ENCODE measurements at regions not wholly inside any gene's neighbourhood (a gene's known extent, or its start where the extent isn't known, plus 50 kb on each side); places are given as distances from the start of the nearest gene placed in this dataset.
"Not testable (repeated sequence)": the region's sequence is repeated elsewhere in the genome, so short reads cannot be mapped to it uniquely, and the experiment has no call there.

DNA sequence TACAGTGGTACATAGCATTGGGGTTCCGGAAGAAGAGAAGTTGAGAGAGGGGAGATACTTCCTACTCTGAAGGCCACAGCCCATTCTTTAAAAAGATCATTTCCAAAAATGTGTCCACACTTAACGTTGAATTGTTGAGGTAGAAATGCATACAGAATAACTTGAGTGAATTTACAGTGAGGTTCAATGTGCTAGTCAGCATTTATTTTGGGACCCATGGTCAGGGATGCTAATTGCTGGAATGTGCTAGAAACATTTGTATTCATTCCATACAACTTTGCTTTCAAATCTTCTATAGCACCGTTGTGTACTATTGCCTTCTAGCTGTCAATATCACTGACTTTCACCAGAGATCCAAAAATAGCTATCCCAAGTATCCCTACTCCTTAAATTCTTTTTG is 325.9 kb downstream of the SATB2 start:
- DNase-seq (ENCODE audit: low spot score), result no peak

DNA sequence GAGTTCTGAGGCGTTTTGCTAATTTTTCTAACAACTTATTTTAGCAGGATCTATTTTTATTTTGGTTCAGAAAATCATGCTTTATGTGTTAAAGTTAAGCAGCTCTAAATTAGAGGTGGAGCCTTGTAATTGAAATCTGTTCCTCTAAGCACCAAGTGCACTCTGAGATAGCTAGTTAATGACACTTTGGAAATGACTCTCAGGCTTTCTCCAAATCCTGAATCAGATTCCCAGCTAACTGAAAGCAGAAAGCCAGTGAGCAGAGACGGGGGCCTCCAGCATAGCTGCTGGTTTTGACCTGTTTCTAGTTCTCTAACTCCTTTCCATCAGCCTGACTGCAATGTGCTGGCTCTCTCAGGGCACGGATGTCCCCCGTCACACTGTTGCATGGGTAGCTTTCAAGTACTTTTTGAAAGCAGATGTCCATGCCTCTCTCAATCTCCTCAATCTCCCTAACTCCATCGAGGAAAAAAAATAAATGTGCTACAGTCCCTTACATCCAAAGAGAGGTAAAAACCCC is 326.5 kb downstream of the SATB2 start:
- no peak for DNase-seq (ENCODE audit: low spot score)

DNA sequence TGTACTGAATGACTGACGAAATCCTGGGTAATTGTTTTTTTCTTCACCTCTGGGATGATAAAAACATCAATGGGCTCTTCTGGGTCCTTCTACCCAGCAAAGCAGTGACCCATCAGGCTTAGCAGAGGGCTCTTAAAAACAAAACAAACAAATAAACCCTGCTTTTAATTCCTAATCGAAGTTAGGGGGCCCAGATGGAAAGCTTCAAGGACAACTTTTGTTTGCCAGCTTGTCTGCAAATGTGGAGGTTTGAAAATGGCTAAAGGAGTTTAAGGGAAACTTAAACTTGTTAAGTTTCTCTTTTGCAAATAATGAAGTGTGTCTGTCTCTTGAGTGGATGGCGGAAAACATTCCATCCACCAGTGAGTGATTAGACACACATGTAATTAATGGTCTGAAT is 327.2 kb downstream of the SATB2 start:
- no peak for DNase-seq (ENCODE audit: low spot score)

DNA sequence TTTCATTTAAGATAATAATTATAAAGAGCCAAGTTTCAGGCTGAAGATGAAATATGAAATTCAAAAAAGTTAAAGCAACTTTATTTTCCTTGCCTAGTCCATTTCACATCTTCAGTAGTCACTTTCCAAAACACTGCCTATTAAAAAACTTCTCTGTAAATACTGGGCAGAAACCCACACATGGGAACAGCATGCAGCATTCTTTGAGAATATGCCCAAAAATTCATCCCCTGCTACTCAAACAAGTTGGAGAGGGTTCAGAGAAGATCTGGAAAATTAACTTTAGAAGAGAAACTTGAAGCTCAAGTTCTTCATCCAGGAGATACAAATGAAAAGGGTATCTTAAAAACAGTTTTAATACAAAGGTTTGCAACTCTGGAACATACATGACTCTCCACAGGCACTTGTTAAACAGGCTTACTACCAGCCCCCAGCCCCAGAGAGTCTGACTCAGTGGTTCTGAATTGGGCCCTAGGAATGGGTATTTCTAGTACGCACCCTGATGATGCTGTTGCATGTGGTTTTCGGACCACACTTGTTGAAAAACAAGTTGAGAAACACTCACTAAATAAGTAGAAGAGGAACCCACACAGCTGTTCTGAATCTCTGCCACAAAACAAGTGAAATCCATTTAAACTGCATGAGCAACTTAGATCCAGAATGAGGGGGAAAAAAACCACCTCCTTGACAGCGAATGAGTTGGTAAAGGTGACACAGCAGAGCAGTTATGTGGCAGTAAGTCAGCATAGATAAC is 329.1 kb downstream of the SATB2 start:
- no peak for DNase-seq (ENCODE audit: low spot score)

DNA sequence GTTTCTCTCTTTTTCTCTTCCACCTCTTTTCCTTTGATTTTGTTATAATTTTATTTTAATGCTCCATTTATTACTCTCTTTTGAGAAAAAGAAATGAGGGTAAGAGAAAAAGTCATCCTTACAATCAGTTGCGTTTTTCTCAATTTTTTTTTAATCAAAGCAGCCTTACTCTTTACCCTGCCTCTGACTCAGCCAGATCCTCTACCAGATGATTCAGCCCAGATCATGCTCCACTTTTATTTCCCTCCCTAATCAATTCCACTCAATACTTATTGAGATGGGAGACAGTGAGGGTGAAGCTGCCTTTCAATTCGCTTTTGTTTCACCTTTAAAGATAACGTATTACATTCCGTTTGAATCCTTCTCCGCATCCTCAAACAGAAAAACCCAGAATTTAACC is 337.9 kb downstream of the SATB2 start:
- DNase-seq (ENCODE audit: low spot score), result no peak

DNA sequence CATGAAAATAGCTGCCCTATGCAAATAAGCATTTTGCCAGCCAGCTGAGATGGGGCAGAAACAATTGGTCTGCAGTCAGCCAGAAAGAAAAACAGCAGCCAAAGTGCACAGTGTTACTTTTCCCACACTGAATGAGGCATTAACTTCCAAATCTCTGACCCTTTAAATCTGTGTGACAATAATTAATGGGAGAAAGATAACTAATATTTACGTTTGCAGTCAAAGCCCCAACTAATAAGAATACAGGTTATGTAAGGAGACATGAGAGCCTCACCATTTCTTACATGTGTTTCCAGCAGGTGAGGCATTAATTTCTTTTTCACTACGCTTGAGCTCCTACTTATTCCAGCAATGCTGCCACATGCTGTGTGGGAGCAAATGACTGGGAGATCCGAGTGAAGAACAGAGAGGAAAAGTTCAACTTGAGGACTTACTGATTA is 339.0 kb downstream of the SATB2 start:
- DNase-seq (ENCODE audit: low spot score), result no peak

DNA sequence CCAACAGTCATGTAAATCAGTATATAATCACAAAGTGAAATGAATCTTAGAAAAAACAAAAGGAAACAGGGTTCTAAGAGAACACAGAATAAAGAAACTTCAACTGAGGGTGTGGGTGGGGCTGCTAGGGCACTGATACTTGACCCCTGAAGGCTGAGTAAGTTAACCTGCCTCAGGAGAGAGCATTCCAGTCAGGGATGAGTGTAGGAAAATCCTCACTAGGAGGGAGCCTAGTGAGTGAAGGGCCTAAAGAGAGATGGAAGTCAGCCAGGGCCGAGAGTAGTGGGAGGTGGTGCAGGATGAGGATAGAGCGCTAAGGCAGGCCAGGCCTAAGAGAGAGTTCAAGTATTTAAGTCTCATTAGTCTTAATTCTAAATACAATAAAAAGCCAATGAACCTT is 342.6 kb downstream of the SATB2 start:
- no peak for DNase-seq (ENCODE audit: low spot score)

DNA sequence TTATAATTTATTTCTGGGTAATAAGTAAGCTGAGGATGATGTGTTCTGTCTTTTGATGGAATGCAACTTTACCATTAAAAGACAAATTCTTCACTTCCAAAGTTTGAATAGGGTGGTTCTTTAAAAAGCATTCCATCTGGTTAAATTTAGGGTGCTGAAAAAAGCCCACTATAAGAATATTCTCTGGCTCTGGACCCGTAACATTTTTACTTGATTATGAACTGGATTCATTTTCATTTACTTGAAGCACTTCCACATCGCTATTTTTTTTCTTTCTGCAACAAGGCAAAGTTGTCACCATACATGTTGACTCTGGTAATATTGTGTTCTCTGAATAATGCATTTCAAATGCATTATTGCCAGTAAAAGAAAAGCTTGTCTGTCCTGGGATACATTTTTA is 344.6 kb downstream of the SATB2 start:
- no peak for DNase-seq (ENCODE audit: low spot score)

DNA sequence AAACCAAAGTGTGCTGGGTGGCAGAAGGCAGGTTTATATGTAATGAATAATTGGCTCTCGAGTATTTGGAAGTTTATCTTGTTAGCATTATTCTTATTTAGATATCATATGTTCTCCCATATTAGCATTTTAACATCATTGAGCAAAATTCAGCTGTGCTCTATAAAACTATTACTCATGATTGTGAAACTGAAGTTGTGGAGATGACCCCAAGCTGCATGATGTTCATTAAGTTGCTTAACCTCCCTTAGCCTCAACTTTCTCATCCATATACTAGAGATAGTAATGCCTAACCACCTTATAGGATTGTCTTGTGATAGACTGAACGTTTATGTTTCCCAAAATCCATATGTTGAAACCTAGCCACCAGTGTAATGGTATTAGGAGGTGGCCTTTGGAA is 346.3 kb downstream of the SATB2 start:
- no peak for DNase-seq (ENCODE audit: low spot score)

DNA sequence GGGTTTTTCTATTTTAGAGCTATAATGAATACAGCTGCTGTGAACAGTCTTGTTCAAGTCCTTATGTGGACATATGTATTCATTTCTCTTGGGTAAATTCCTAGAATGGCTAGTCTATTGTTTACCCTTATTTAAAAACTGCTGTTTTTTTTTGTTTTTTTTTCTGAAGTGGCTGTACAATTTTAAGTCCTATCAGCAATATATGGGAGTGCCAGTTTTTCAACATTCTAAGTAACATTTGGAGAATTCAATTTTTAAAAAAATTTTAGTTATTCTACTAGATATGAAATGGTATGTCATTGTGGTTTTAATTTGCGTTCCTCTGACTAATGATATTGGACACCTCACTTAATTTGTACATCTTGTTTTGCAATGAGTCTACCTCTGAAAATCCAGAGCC is 349.7 kb downstream of the SATB2 start:
- no peak for DNase-seq (ENCODE audit: low spot score)

DNA sequence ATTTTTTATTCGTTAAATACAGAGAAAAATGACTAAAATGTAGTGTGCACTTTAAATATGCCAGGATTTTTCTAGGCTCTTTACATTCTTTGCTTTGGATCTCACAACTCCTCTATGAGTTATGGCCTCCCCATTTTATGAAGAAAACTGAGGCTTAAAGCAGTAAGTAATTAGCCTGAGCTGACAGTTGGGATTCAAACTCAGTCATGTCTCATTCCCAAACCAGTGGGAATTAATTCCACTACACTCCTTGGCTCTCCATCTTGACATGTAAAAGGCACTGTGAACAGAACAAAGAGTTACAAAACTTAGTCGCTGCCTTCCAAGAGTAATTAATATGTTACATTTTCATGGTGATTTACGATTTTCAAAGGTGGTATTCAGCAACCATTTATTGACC is 351.9 kb downstream of the SATB2 start:
- no peak for DNase-seq (ENCODE audit: low spot score)

DNA sequence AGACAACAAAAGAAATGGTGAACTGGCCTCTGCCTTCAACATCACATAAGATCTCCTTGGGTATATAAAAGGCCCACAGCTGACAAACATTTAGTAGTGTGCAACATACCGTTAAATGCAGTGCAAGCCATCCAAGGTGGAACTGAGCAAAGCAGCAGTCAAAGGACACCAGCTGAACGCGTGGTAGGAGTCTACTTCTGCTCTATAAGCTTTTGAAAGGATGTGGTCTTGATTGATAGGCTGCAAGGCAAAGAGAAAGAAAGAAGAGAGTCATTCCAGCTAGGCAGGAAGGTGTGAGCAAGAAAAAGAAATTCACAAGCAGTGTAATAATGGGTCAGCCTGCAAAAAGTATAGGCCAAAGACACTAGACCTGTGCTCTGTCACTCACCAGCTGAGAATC is 356.3 kb downstream of the SATB2 start:
- no peak for DNase-seq (ENCODE audit: low spot score)

DNA sequence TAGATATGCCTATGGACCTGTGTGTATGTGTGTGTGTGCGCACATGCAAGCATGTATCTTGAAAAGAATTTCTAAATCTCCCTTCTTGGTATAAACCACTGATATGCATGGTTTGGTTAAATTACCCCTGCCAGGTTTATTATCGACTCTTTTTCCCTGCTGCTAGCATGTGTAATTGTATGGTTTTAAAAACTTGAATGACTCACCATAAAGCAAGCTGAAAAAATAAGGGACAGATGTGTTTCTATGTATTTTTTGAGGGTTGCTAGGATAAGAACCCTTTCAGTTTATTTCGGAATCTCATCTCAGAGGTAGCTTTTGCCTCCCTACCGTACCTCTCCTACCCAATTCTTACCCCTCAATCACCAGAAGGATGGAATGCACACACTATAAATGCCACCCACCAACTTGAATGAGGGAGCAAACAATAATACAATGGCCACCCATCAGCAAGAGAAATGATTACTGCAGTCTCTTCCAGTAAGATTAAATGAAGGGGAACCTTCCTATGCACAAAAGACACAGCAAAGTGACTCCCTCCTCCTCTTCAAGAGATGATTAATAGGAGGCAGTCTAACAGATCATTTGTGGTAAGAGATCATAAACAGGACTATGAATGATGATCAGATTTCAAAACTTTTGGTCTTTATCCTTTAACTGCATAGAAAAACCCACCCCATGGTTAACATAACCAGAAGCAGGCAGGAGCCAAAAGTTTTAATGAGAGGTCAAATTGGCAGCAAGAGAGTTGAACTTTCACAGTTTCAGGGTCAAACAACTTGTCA is 357.2 kb downstream of the SATB2 start:
- DNase-seq (ENCODE audit: low spot score), result no peak

DNA sequence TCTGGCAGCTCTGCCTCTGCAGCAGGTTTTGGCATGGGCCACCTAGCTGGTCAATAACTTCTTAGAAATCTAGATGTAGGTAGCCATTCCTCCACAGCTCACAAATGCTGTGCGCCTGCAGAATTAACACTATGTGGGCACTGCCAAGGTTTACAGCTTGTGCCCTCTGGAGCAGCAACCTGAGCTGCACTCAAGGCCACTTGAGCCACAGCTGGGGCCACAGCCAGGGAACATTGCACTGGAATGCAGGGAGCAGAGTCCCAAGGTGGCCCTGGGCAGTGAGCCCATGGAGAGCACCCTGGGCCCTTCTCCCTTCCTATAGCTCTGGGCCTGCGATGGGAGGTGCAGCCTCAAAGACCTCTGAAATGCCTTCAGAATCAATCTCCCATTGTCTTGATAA is 365.3 kb downstream of the SATB2 start:
- no peak for DNase-seq (ENCODE audit: low spot score)

DNA sequence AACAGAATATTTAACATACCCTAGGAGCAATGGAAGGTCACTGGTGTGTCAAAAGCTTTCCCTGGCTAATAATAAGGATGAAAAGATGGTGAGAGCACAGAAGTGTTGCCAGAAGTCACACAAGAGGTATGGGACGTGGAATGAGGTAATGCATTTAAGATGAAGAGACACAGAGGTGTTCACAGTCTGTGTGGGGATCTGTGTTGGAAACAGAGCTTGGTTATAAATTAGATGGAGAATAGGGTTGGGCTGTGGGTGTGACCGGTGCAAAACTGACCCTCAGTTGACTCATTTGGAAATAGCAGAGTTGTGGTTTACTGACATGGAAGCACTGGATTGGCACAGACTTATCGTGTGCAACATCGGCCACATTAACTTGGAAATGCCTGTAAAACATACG is 372.5 kb downstream of the SATB2 start:
- no peak for DNase-seq (ENCODE audit: low spot score)

DNA sequence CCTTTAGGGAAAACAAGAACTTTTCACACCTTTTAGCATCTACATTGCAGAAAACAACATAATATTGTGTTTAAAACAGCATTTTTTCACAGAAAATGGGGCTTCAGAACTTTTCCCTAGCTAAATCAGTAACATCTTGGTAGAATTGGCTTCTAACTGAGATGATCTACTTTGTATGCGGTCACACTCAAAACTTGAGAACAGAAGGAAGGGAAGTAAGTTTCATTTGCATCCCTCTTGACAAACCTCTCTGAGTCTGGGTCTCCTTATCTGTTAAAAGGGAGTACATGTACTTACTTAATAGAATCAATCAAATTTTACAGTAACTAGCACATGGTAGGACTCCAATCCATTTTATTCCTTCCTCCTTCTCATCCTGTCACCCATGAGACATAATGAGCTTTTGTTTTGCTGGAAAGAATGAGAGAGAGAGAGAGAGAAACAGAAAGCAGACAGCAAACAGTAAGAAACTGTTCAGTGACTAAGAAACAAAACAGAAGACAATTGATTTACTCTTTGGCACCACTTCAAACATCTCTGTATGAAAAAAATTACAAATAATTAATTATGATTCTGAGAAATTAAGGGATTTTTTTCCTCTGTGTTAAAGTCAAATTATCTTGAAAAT is 387.3 kb downstream of the SATB2 start:
- no peak for DNase-seq (ENCODE audit: low spot score)

DNA sequence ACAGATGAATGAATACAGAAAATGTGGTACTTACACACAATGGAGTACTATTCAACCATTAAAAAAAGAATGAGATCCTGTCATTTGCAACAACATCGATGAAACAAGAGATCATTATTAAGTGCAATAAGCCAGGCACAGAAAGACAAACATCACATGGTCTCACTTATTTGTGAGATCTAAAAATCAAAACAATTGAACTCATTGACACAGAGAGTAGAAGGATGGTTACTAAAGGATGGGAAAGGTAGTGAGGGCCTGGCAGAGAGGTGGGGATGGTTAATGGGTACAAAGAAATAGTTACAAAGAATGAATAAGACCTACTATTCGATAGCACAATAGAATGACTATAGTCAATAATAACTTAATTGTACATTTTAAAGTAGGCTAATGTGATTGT is 393.5 kb downstream of the SATB2 start:
- DNase-seq (ENCODE audit: low spot score), result no peak

DNA sequence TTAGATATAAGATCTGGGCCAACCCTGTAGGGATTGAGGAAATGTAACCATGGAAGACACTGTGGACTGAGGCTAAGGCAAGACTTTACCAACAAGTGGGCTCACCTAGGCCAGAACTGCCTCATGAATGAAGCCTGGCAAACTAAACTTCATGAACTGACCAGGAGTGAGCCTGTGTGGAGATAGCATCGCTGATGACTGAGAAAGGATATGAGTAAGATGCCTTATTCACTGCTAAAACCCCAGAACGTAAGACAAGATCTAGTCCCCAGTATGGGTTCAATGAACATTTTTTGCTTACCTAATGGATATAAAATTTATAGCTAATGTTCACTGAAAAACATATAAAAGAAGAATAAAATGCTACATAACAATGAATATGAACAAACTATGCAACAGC is 399.8 kb downstream of the SATB2 start:
- no peak for DNase-seq (ENCODE audit: low spot score)

DNA sequence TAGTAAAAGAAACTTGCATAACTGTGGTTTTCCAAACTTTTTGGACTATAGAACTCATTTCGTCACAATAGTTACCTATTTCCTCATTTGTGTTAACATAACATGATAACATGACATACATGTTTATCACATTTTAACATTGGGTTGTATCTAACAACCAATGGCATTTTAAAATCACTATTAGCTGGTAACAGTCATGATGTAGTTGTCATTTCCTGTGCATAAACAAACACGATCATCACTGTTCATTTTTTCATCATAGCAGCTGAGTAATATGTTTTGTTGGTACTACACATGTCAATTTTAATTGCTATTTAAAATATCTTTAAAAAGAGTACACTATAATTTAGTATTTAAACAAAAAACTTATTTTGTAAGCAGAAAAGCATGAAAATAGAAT is 402.4 kb downstream of the SATB2 start:
- no peak for DNase-seq (ENCODE audit: low spot score)

DNA sequence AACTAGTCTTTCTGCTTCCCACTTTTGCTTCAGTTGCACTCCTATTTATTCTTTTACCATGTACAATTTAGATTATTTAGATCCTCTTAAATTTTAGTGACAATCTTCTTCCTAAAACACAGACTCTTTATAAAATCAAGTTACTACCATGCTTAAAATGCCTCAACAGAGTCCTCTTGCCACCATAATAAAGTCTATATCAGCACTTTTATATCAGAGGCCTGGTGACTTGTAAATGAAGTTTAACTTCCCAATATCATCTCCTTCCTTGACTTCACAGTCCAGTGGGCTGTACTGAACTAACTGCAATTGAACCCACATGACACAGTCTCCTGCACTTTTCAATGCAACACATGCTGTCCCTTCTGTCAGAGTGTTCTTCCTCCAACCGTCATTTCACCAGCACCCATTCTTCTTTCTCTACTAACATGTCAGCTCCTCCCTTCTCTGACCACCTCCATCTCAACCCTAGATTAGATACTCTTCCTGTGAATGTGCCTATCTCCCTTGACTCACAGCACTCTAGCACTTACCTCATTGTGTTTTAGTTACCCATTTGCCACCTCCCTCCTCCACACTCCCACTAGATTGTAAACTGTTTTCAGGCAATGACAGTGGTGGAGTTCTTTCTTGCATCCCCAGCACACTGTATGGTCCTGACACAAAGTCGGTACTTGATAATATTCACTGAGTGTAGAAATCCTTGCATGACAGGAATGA is 414.9 kb downstream of the SATB2 start:
- no peak for DNase-seq (ENCODE audit: low spot score)

DNA sequence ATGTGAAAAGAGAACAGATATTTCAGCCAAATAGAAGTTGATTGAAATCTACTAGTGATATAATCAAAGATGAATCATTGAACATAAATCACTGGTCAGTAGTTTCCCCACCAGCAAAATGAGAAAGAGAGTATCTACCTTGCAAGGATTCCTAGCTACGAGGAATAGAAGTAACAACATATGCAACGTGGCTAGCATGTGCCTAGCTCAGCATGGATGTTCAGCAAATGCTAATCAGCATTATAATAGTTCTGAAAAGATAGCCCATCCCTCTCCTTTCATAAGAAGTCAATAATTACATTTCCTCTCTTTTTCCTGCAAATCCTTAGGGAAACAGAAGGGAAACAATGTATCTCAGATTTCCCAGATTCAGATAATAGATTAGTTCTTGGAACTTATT is 417.2 kb downstream of the SATB2 start:
- DNase-seq (ENCODE audit: low spot score), result no peak

DNA sequence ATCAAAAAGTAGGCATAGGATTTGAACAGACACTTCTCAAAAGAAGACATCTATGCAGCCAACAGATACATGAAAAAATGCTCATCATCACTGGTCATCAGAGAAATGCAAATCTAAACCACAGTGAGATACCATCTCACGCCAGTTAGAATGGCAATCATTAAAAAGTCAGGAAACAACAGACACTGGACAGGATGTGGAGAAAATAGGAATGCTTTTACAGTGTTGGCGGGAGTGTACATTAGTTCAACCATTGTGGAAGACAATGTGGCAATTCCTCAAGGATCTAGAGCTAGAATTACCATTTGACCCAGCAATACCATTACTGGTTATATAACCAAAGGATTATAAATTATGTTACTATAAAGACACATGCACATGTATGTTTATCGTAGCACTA is 424.0 kb downstream of the SATB2 start:
- DNase-seq (ENCODE audit: low spot score), result not testable (repeated sequence)
